SJCRH30 (cell line): ENCODE measurements at regions not wholly inside any gene's neighbourhood (a gene's known extent, or its start where the extent isn't known, plus 50 kb on each side); places are given as distances from the start of the nearest gene placed in this dataset.

Experiments used
- DNase-seq, 2 experiments: peaks; one replicate each; pipeline ENCODE4 v3.0.0-alpha.2; 2015 to 2020
- H3K27ac ChIP-seq: fragments of 250-450 bp; sonication (Bioruptor Pico); 2 replicates; pipeline ENCODE4 v1.5.1; 2020; ENCODE audit warnings: mild to moderate bottlenecking, moderate library complexity
- H3K27me3 ChIP-seq: fragments of 250-450 bp; sonication (Bioruptor Pico); 2 replicates; pipeline ENCODE4 v1.5.1; 2020; ENCODE audit warnings: mild to moderate bottlenecking, moderate library complexity
- H3K36me3 ChIP-seq: fragments of 250-450 bp; sonication (Bioruptor Pico); 2 replicates; pipeline ENCODE4 v1.5.1; 2020; ENCODE audit warnings: mild to moderate bottlenecking, moderate library complexity
- H3K4me1 ChIP-seq: fragments of 250-450 bp; sonication (Bioruptor Pico); 2 replicates; pipeline ENCODE4 v1.5.1; 2020; ENCODE audit warnings: mild to moderate bottlenecking, moderate library complexity
- H3K4me3 ChIP-seq: fragments of 250-450 bp; sonication (Bioruptor Pico); 2 replicates; pipeline ENCODE4 v1.5.1; 2020; ENCODE audit warnings: mild to moderate bottlenecking, moderate library complexity
- H3K9me3 ChIP-seq: fragments of 250-450 bp; sonication (Bioruptor Pico); replicated peaks from 2 replicates; pipeline ENCODE4 v1.5.1; 2020; ENCODE audit warnings: mild to moderate bottlenecking, moderate library complexity

GRCh38 chr13:111973605-111974340 is 93.2 kb upstream of the SOX1 start:
- Histone ChIP-seq H3K27ac (no peak overlapping the region), H3K4me3 (no peak overlapping the region), H3K36me3 (no peaks in the 10 kb centered on the region), H3K4me1 (no peaks in the 10 kb centered on the region), H3K27me3 (no peaks in the 10 kb centered on the region), H3K9me3 (no peaks in the 10 kb centered on the region; the same call in 1 of the 2 replicates)
- no peak for DNase-seq

- H3K9me3 ChIP-seq, result no peaks in the 10 kb centered on the region; the same call in 1 of the 2 replicates
- DNase-seq, result no peak
These were observed 92.7 kb upstream of the SOX1 start for GRCh38 chr13:111974341-111974640.

GRCh38 chr13:111975539-111976473 is 91.1 kb upstream of the SOX1 start:
- Histone ChIP-seq H3K4me3 (no peak overlapping the region), H3K9me3 (no peaks in the 10 kb centered on the region; the same call in 1 of the 2 replicates), H3K4me1 (no peaks in the 10 kb centered on the region), H3K27me3 (no peaks in the 10 kb centered on the region), H3K27ac (no peak overlapping the region), H3K36me3 (no peaks in the 10 kb centered on the region)
- DNase-seq, result no peak

More at GRCh38 chr13:111974341-111974640, 92.7 kb upstream of the SOX1 start:
- no peaks in the 10 kb centered on the region for H3K4me1 ChIP-seq
- no peaks in the 10 kb centered on the region for H3K27me3 ChIP-seq
- H3K36me3 ChIP-seq, result no peaks in the 10 kb centered on the region
- H3K4me3 ChIP-seq, result no peak overlapping the region
- H3K27ac ChIP-seq, result no peak overlapping the region

- no peaks in the 10 kb centered on the region for H3K4me1 ChIP-seq
- H3K9me3 ChIP-seq, result no peaks in the 10 kb centered on the region; the same call in 1 of the 2 replicates
- H3K27me3 ChIP-seq, result no peaks in the 10 kb centered on the region
- no peaks in the 10 kb centered on the region for H3K36me3 ChIP-seq
- no peak overlapping the region for H3K4me3 ChIP-seq
- DNase-seq, result no peak
- no peak overlapping the region for H3K27ac ChIP-seq
These were observed 90.3 kb upstream of the SOX1 start for GRCh38 chr13:111976474-111977178.

DNA sequence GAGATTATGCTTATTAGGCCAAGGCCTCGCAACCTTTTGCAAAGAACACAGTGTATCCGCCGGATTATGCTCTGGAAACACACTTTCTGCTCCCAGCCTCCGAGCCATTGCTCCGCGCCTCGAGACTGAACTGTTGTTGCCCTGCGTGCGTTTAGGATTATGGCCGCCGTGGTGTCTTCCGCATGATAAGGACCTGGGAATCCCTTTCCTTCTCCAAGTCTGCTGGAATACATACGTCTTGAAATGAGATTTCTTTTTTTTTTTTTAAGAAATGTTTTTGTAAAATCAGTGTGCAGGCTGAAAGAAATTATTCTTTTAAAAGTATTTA is 89.8 kb upstream of the SOX1 start:
- H3K4me1 ChIP-seq, result no peaks in the 10 kb centered on the region
- no peak for DNase-seq
- no peak overlapping the region for H3K27ac ChIP-seq
- H3K9me3 ChIP-seq, result no peaks in the 10 kb centered on the region; the same call in 1 of the 2 replicates
- no peaks in the 10 kb centered on the region for H3K27me3 ChIP-seq
- no peaks in the 10 kb centered on the region for H3K36me3 ChIP-seq
- H3K4me3 ChIP-seq, result no peak overlapping the region

GRCh38 chr13:111978546-111978945 is 88.4 kb upstream of the SOX1 start:
- H3K27me3 ChIP-seq, result no peaks in the 10 kb centered on the region
- H3K36me3 ChIP-seq, result no peaks in the 10 kb centered on the region
- DNase-seq, result no peak
- H3K4me3 ChIP-seq, result no peak overlapping the region
- H3K4me1 ChIP-seq, result no peaks in the 10 kb centered on the region
- H3K27ac ChIP-seq, result no peak overlapping the region
- no peaks in the 10 kb centered on the region; the same call in 1 of the 2 replicates for H3K9me3 ChIP-seq

DNA sequence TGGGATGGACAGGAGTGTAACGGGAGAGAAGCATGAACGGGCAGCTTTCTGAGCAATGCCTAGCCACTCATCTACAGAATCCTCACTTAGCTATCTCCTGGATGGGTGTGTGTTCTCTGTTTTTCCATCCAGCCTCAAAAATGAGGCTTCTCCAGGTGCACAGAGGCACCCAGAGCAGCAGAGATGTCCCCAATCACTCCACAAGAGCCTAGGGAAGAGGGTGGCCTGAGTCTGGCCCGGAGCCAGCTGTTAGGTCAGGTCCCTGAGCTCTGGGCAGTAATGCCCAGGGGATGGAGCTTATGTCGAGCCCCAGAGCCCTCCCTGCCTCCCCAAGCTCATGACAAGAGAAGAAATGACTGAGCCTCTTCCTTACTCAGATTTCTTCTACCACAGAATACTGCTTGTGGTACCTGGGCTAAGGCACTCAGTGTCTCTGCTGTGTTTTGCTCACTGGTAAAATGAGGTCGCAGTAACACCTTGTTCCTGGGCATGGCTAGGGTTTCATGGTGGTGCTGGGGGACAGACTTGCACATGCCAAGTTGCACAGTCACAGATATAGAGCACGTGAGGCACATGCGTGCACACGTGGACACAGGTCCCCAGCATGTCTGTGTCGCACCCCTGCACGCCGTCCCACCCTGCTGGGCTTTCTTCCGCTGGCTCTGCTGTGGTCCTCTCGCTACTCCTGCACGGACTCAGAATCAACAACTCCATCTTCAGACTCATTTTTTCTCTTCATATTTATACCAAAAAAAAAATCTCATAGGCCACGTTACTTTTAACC is 86.6 kb upstream of the SOX1 start:
- H3K27me3 ChIP-seq, result no peaks in the 10 kb centered on the region
- H3K9me3 ChIP-seq, result no peaks in the 10 kb centered on the region
- DNase-seq, result no peak

DNA sequence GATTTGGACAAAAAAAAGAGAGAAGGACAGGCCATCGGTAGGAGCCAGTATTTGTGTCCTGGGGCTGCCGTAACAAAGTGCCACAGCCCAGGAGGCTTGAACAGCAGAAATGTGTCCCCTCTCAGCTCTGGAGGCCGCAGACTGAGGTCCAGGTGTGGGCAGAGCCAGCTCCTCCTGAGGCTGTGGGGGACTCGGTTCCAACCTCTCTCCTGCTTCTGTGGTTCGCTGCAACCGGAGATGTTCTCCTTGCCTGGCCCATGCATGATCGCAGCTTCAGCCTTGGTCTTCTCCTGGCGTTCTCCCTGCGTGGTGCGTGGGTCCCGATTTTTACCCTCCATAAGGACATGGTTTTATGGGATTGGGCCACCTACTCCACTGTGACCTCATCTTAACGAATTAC is 85.9 kb upstream of the SOX1 start:
- Histone ChIP-seq H3K9me3 (no peaks in the 10 kb centered on the region), H3K27ac (no peak overlapping the region), H3K36me3 (no peaks in the 10 kb centered on the region), H3K27me3 (no peaks in the 10 kb centered on the region), H3K4me3 (no peak overlapping the region), H3K4me1 (no peaks in the 10 kb centered on the region)
- DNase-seq, result no peak

More for the DNA sequence above, 86.6 kb upstream of the SOX1 start:
- Histone ChIP-seq H3K36me3 (no peaks in the 10 kb centered on the region), H3K4me1 (no peaks in the 10 kb centered on the region), H3K4me3 (no peak overlapping the region), H3K27ac (no peak overlapping the region)

GRCh38 chr13:111981446-111982165 is 85.3 kb upstream of the SOX1 start:
- no peak overlapping the region for H3K27ac ChIP-seq
- DNase-seq, result no peak
- H3K27me3 ChIP-seq, result no peaks in the 10 kb centered on the region
- H3K4me3 ChIP-seq, result no peak overlapping the region
- H3K9me3 ChIP-seq, result no peaks in the 10 kb centered on the region
- no peaks in the 10 kb centered on the region for H3K36me3 ChIP-seq
- no peaks in the 10 kb centered on the region for H3K4me1 ChIP-seq

DNA sequence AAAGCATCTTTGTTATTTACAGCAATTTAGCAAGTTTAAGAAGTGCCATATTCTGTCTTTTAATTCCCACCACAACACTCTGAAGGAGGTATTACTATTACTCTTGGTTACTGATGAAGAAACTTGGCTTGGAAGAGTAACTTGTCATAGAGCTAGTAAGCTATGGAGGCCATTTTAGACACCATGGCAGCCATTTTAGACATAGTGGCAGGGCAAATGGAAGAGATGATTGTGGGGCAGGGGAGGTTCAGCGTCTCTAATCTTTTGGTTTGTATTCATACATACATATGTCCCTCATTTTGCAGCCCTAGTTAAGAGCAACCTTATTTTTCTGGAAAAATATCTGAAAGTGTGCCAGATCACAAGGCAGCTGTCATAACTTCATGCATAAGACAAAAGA is 82.6 kb upstream of the SOX1 start:
- Histone ChIP-seq H3K4me1 (no peaks in the 10 kb centered on the region), H3K27ac (no peak overlapping the region), H3K36me3 (no peaks in the 10 kb centered on the region), H3K4me3 (no peak overlapping the region), H3K9me3 (no peaks in the 10 kb centered on the region), H3K27me3 (no peaks in the 10 kb centered on the region)
- DNase-seq, result no peak

DNA sequence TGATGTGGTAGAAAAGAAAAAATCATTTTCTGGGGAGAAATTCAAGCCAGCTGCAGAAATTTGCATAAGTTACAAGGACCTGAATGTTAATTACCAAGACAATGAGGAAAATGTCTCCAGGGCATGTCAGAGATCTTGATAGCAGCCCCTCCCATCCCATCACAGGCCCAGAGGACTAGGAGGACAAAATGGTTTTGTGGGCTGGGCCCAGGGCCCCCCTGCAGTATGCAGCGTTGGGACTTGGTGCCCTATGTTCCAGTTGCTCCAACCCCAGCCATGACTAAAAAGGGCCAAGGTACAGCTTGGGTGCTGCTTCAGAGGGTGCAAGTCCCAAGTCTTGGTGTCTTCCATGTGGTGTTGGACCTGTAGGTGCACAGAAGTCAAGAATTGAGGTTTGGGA is 76.6 kb upstream of the SOX1 start:
- Histone ChIP-seq H3K9me3 (no peaks in the 10 kb centered on the region), H3K4me1 (no peaks in the 10 kb centered on the region), H3K27ac (no peak overlapping the region), H3K27me3 (no peaks in the 10 kb centered on the region; the same call in 1 of the 2 replicates), H3K36me3 (no peaks in the 10 kb centered on the region), H3K4me3 (no peak overlapping the region)
- no peak for DNase-seq

- no peaks in the 10 kb centered on the region for H3K36me3 ChIP-seq
- no peaks in the 10 kb centered on the region for H3K9me3 ChIP-seq
- H3K27ac ChIP-seq, result no peak overlapping the region
- H3K27me3 ChIP-seq, result no peaks in the 10 kb centered on the region; the same call in 1 of the 2 replicates
- H3K4me1 ChIP-seq, result no peaks in the 10 kb centered on the region
- no peak for DNase-seq
- H3K4me3 ChIP-seq, result no peak overlapping the region
These were observed 74.0 kb upstream of the SOX1 start for GRCh38 chr13:111992911-111993310.

GRCh38 chr13:111993691-111994090 is 73.3 kb upstream of the SOX1 start:
- DNase-seq, result no peak
- H3K36me3 ChIP-seq, result no peaks in the 10 kb centered on the region
- no peaks in the 10 kb centered on the region for H3K4me1 ChIP-seq
- H3K27ac ChIP-seq, result no peak overlapping the region
- no peaks in the 10 kb centered on the region for H3K9me3 ChIP-seq
- no peak overlapping the region for H3K4me3 ChIP-seq
- no peaks in the 10 kb centered on the region; the same call in 1 of the 2 replicates for H3K27me3 ChIP-seq

DNA sequence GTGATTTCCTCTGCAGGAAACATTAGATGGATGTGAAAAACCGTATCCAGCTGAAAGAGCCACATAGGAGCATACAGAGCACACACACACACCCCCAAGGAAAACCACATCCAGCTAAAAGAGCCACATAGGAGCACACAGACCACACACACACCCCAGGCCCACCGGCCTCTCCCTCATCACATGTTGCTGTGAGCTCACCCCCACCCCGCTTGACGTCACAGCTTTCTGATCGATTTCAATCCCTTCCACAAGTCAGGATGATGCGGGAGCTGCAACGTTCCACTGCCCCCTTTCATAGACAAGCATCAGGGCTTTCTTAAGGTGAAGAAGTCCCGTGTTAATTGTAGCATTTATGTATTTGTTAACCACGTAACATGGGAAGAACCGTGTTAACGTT is 72.4 kb upstream of the SOX1 start:
- Histone ChIP-seq H3K4me1 (no peaks in the 10 kb centered on the region), H3K9me3 (no peaks in the 10 kb centered on the region), H3K36me3 (no peaks in the 10 kb centered on the region), H3K4me3 (no peak overlapping the region), H3K27ac (no peak overlapping the region), H3K27me3 (no peaks in the 10 kb centered on the region; the same call in 1 of the 2 replicates)
- no peak for DNase-seq
